Psoas muscle (tissue), 7 donors: ENCODE measurements at regions not wholly inside any gene's neighbourhood (a gene's known extent, or its start where the extent isn't known, plus 50 kb on each side); places are given as distances from the start of the nearest gene placed in this dataset.

Experiments
- ATAC-seq, 4 donors: fragments of 200-7000 bp; cut with Tn5 transposase; one replicate each; pipeline ENCODE4 v1.9.1; 2020; ENCODE audit warnings: moderate library complexity in 3 of 4, mild to moderate bottlenecking in 2 of 4
- DNase-seq, 2 donors: peaks; one replicate each; pipeline ENCODE4 v3.0.0-alpha.2; 2020
- H3K27ac ChIP-seq: fragments of 200-600 bp; one replicate; pipeline ENCODE4 v1.8.0; 2022
- H3K27me3 ChIP-seq, 3 donors: fragments of 200-600 bp in 1 of 3; one replicate each; pipeline versions ENCODE4 v1.6.1 to v1.8.0; 2013 to 2022; ENCODE audit warnings: low read length in 2 of 3, mild to moderate bottlenecking in 2 of 3, moderate library complexity in 1 of 3; ENCODE audit not compliant: insufficient read depth in 3 of 3
- H3K36me3 ChIP-seq, 2 donors: fragments of 200-600 bp in 1 of 2; one replicate each; pipeline versions ENCODE4 v1.6.1 to v1.8.0; 2013 to 2022; ENCODE audit warnings: low read depth in 1 of 2, mild to moderate bottlenecking in 1 of 2, moderate library complexity in 1 of 2; ENCODE audit not compliant: insufficient read depth in 1 of 2
- H3K4me1 ChIP-seq: fragments of 200-600 bp; one replicate; pipeline ENCODE4 v1.8.0; 2022
- H3K4me3 ChIP-seq: fragments of 200-600 bp; one replicate; pipeline ENCODE4 v1.8.0; 2022; ENCODE audit warnings: mild to moderate bottlenecking
- H3K9me3 ChIP-seq: fragments of 200-600 bp; one replicate; pipeline ENCODE4 v1.8.0; 2022
- WGBS, 3 donors: extraction: QIAGEN DNeasy Blood & Tissue Kit; methylation state at CpG; one replicate each; pipeline versions ENCODE4 v1.1.6 to v1.1.7; 2013; 5-methylcytosine and 5-hydroxymethylcytosine counted together
- intact Hi-C, 2 donors: fragments of 100-400 bp; cut with DNase I; formaldehyde crosslinking; loops; one replicate each; pipeline versions ENCODE4 v1.11.0 to v1.14.2; 2022
- TF ChIP-seq, protein P1 (sequence below): fragments of 200-600 bp; IDR thresholded peaks from one replicate; pipeline ENCODE4 v1.8.0; 2022; ENCODE audit warnings: antibody characterized with exemption
- donor health status: healthy with polysubstance abuse.
- donor health status: DM: no; HTN: no; CAD: no; lungs with moderate emphysema.
- donor health status: Bipolar disorder and iron deficiency.
- donor health status: healthy.
- donor health status: DM: yes; HTN: yes; CAD: no.
- donor health status: DM: no; HTN: no; CAD: no.
- donor health status: DM: yes; HTN: yes; CAD: no.

DNA sequence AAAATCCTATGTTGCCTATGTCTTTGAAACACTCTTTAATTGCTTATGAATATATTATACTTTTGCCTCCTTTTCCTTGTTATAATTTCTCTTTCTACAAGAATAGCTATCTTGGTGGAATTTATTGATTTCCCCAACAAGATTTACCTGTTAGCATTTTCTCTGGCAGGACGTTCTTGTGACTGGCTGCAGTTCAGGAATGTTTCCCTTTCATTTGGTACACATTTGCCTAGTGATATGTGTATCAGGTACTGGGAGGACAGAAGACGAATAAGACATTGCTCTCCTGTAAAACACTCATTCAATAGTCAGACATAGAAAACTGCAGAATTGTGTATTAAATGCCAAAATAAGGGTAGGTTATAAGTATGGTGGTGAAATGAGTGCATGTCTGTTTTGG lies 279.9 kb downstream of the FAT3 start:
- 67 to 73% (median 70%) methylated on average over 2 of the region's 2 CpGs for WGBS, 3 donors
- no peaks in the 10 kb centered on the region for H3K9me3 ChIP-seq
- no peaks in the 10 kb centered on the region for H3K4me1 ChIP-seq
- H3K27ac ChIP-seq: no peak overlapping the region
- H3K27me3 ChIP-seq: peaks cover 0 to 2% (median 0%) of the 10 kb centered on the region in 3 donors
- intact Hi-C loops: no loop called here
- ATAC-seq: no peak
- TF ChIP-seq, protein P1, sequence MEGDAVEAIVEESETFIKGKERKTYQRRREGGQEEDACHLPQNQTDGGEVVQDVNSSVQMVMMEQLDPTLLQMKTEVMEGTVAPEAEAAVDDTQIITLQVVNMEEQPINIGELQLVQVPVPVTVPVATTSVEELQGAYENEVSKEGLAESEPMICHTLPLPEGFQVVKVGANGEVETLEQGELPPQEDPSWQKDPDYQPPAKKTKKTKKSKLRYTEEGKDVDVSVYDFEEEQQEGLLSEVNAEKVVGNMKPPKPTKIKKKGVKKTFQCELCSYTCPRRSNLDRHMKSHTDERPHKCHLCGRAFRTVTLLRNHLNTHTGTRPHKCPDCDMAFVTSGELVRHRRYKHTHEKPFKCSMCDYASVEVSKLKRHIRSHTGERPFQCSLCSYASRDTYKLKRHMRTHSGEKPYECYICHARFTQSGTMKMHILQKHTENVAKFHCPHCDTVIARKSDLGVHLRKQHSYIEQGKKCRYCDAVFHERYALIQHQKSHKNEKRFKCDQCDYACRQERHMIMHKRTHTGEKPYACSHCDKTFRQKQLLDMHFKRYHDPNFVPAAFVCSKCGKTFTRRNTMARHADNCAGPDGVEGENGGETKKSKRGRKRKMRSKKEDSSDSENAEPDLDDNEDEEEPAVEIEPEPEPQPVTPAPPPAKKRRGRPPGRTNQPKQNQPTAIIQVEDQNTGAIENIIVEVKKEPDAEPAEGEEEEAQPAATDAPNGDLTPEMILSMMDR: no peak
- no peak overlapping the region for H3K4me3 ChIP-seq
- H3K36me3 ChIP-seq: no peaks in the 10 kb centered on the region
- DNase-seq: no peak

DNA sequence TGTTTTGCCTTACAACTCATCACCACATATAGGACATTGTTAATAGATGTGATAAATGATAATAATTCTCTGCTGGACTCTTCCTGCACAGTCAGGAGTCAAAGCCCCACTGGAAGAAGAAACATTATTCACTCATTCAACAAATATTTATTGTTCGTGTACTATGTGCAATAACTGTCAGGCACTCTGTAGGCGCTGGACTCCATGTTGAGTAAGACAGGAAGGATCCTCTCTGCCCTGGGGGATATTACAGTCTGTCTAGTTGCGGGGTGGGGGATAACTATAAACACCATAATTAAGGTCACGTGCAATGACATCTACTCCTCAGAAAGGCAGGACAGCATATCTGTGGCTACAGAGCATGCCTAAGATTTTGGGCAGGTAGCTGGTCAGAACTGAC lies 281.1 kb downstream of the FAT3 start:
- no peak for ATAC-seq
- Histone ChIP-seq H3K27ac (no peak overlapping the region), H3K36me3 (no peaks in the 10 kb centered on the region), H3K4me3 (no peak overlapping the region), H3K9me3 (no peaks in the 10 kb centered on the region), H3K4me1 (no peaks in the 10 kb centered on the region), H3K27me3 (peaks cover 0 to 2% (median 0%) of the 10 kb centered on the region in 3 donors)
- intact Hi-C loops: no loop called here
- TF ChIP-seq, protein P1: no peak
- DNase-seq: no peak
- WGBS, 3 donors: 86 to 90% (median 87%) methylated on average over 4 of the region's 4 CpGs

DNA sequence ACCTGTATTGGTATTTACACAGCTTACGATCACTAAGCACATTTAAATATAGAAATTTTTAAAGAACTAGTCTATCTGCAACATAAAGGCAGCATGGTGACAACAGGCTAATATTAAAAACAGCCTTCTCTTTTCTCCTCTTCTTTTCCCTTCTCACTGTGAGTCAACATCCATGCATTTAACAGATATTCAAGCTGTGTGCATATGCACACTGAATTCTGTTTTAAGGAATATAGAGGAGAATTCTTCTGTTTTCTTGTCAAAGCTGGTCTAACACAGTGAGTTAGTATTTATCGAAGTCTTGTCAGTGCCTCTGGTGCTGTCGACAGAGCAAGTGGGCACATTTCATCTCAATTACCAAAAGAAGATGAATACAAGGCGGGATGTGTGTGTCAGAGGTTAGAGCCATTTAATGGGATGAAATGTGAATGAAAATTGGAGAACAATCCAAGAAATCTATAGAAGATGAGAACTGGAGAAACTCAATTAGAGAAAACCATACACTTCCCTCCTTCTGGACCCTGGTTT lies 282.3 kb downstream of the FAT3 start:
- no peak overlapping the region for H3K4me3 ChIP-seq
- TF ChIP-seq, protein P1: no peak
- H3K27ac ChIP-seq: no peak overlapping the region
- H3K36me3 ChIP-seq: no peaks in the 10 kb centered on the region
- DNase-seq (no peak), ATAC-seq (no peak)
- peaks cover 0 to 2% (median 0%) of the 10 kb centered on the region in 3 donors for H3K27me3 ChIP-seq
- intact Hi-C loops: no loop called here
- no peaks in the 10 kb centered on the region for H3K9me3 ChIP-seq
- H3K4me1 ChIP-seq: no peaks in the 10 kb centered on the region
- WGBS, 3 donors: 88 to 94% (median 89%) methylated on average over 4 of the region's 4 CpGs

DNA sequence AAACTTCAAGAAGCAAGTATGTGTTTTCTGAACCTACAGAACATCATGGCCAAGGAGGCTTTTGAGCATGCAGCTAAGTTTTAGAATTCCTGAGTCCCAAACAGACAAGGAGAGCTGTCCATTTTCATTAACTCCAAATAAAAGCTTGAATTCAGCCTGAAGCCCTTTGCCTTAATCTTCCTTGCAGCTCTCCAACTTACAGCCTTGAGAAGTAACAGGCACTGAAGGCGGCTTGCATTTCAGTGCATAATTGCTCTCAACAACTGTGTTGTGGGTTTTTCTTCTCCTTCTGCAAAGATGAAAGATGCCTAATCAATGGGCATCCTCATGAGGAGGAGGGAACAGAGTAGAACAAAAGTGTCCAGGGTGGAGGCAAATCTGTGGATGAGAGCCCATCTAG lies 286.0 kb downstream of the FAT3 start:
- ATAC-seq: no peak
- no peak overlapping the region for H3K27ac ChIP-seq
- no peaks in the 10 kb centered on the region for H3K36me3 ChIP-seq
- no peaks in the 10 kb centered on the region for H3K4me1 ChIP-seq
- no peaks in the 10 kb centered on the region for H3K9me3 ChIP-seq
- intact Hi-C loops: no loop called here
- H3K4me3 ChIP-seq: no peak overlapping the region
- DNase-seq: no peak
- TF ChIP-seq, protein P1: no peak
- H3K27me3 ChIP-seq: peaks cover 0 to 2% (median 0%) of the 10 kb centered on the region in 3 donors
- 92 to 95% (median 92%) methylated on average over 1 of the region's 1 CpG for WGBS, 3 donors
